HG02763 (cell line): ENCODE measurements at regions not wholly inside any gene's neighbourhood (a gene's known extent, or its start where the extent isn't known, plus 50 kb on each side); places are given as distances from the start of the nearest gene placed in this dataset.

Source experiments
- ATAC-seq: cut with Tn5 transposase; IDR thresholded peaks from one replicate; pipeline ENCODE4 v1.9.1; 2021; ENCODE audit warnings: mild to moderate bottlenecking, moderate library complexity; ENCODE audit not compliant: unreplicated experiment

DNA sequence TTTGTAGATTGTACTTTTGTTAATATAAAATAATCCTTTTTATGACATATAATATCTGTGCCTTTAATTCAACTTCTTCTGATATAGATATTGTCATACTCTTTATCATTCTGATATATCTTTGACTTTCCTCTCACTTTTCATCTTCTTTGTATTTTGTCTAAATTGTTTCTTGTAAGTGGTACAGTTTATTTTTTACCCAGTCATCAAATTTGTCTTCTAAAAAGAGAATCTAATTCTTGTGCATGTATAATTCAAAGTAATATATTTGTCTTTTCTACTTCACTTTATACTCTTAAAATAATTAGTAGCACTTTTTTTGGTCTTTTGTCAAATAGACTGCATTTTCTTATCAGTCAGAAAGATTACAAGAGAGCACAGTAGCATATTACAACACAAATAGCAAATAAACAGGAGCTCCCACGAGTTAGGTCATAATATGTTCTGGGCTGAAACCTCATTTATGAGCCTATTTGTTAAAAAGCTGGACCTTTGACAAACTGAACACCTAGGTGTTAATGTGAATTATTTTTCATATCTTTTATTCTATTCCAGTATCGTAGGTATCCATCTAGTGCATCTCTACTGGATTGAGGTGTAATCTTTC, 379.7 kb upstream of the B3GALT2 start:
- no peak for ATAC-seq

DNA sequence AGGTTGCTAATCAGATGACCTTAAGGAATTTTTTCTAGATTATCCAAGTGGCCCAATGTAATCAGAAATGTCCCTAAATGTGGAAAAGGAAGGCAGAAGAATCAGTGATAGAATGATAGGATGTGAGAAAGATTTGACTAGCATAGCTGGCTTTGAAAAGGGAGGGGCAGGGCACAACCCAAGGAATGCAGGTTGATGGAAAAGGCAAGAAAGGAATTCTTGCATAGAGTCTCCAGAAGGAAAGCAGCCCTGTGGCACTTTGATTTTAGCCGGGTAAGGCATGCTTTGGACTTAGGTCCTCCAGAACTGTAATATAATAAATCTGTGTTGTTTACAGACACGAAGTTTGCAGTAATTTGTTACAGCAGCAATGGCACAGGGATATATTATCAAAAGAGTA, 375.7 kb upstream of the B3GALT2 start:
- ATAC-seq: no peak

DNA sequence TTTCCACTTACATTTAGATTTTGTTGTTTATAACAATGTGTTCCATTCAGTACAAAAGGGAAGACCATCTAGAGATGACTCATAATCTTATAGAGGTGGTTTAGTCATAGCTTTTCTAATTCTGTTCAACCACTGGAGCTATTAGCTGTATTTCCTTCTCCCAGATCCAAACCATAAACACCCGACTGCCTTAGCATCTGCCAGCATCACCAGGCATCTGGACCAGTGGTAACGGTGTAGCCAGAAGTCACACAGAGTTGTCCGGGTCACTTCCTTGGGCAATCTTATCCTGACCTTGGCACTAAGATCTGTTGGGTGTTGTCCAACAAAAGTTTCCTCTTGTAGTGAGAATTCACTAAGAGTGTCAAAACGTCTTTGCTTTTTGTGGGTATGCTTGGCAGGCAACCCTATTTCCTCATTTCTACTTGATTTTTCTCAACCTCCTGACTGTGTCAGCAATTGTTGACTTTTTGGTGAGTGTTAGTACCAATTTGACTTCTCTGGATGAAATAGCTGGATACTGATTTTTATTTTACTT, 372.1 kb upstream of the B3GALT2 start:
- no peak for ATAC-seq

- ATAC-seq: no peak
Observed at GRCh38 chr1:193555662-193556441, 369.4 kb upstream of the B3GALT2 start.

- ATAC-seq: no peak
Observed at GRCh38 chr1:193553564-193553963, 367.2 kb upstream of the B3GALT2 start.

- no peak for ATAC-seq
Observed at GRCh38 chr1:193552274-193552673, 365.9 kb upstream of the B3GALT2 start.

DNA sequence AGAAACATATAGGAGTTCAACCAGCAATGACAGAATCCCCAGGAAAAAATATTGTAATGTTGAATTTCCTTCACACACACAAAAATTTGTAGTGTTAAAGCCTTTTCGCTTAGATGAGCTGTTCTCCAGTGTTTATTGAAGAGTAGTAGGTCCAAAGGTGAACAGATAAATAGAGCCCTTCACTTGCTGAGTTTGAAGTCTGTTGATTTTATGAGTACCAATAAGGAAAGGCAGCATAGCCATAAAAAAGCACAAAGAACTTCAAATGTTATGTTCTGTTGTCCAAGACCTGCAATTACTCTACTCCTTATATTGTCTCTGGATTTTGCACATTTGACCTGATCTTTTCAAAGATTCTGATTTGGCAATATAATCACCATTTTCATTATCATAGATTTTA, 362.7 kb upstream of the B3GALT2 start:
- no peak for ATAC-seq

GRCh38 chr1:193545171-193545570, 358.8 kb upstream of the B3GALT2 start:
- no peak for ATAC-seq

DNA sequence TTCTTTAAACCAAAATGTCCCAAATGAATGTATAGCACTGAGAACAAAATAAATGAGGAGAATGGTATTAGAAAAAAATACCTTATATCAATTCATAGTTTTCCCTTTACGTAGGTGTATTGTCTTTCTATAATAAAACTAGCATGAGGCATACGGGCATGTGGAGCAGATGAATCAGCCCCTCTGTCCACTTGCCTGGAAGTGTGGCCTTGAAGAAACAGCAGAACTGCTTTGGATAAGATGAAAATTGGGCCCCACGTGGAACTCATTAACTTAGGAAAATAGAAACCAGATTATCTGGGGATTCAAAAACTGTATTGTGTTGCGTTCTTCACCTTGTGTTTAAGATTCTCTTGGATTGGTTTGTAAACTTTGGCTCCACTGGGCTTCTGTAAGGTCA, 356.8 kb upstream of the B3GALT2 start:
- ATAC-seq: no peak

DNA sequence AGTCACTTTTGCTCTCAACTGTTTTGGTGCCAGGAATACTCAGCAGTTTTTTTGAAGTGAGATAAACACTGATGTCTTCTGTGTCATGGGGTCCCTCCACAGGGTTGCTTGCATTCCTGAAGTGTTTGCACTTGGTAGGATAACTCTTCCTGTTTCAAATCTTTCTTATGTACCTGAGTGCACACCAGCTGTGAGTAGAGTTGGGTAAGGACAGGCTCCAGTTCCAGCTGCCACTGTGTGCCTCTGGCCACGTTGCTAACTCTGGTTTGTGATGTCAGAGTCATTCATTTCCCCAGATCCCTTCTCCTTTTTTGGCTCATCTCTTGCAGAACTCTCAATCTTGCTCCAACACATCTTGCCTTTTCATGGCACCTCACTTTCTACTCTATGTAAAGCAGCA, 356.3 kb upstream of the B3GALT2 start:
- ATAC-seq: no peak

DNA sequence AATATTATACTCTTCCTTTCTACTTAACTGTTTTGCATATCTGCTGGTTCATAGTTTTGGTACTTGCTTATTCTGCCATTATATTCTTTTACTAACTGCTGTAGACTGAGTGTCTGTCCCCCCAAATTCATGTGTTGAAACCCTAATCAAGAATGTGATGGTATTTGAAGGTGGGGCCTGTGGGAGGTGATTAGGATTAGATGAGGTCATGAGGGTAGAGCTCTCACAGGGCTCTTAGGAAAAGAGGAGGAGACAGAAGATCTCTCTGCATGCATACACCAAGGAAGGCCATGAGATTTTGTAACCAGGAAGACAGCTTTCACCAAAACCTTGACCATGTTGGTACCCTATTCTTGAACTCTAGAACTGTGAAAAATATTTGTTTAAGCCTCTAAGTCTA, 354.1 kb upstream of the B3GALT2 start:
- ATAC-seq: peak; percentile 7

- peak; percentile 53 for ATAC-seq
Observed at GRCh38 chr1:193539731-193540459, 353.5 kb upstream of the B3GALT2 start.

GRCh38 chr1:193538680-193539079, 352.3 kb upstream of the B3GALT2 start:
- no peak for ATAC-seq

GRCh38 chr1:193538003-193538354, 351.6 kb upstream of the B3GALT2 start:
- ATAC-seq: no peak

DNA sequence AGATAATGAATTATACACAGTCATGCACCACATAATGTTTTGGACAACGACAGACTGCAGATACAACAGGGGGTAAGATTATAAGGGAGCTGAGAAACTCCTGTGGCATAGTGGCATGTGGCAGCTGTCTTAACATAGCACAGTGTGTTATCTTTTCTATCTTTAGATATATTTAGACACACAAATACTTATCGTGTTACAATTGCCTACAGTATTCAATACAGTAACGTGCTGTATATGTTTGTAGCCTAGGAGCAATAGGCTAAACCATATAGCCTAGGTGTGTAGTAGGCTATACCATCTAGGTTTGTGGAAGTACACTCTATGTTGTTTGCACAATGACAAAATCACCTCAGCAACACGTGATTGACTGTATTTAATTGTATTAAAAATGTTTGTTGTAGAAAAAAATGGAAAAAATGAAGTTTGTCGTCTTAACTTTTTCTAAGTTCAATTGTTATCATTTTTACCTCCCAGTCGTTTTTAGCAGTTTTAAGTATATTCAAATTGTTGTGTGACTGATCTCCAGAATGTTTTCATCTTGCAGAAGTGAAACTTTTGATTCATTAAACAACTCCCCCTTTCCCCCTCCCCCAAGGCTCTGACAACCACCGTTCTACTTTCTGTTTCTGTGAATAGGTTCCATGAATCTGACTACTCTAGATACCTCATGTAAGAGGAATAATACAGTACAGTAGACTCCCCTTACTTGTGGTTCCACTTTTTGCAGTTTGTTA, 351.0 kb upstream of the B3GALT2 start:
- peak; percentile 84 for ATAC-seq

DNA sequence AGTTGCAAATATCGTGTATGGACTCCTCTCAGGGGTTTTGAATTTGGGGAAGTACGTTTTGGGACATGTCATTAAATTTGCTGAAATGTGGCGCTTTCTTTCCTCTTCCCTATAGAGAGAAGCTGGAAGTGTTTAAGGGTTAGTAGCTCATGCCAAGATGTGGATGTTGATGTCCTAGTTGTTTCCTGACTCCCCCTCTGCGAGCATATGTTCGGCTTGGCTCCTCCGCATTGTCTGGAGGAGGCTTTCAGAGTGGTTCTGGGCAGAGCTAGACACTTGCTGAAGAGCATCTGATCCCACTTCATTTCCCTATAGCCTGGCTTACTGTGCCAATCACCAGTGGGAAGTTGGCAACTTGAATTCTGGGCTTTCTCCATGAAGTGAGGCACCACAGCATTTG, 347.4 kb upstream of the B3GALT2 start:
- no peak for ATAC-seq

GRCh38 chr1:193525917-193526710, 339.7 kb upstream of the B3GALT2 start:
- ATAC-seq: peak; percentile 54

DNA sequence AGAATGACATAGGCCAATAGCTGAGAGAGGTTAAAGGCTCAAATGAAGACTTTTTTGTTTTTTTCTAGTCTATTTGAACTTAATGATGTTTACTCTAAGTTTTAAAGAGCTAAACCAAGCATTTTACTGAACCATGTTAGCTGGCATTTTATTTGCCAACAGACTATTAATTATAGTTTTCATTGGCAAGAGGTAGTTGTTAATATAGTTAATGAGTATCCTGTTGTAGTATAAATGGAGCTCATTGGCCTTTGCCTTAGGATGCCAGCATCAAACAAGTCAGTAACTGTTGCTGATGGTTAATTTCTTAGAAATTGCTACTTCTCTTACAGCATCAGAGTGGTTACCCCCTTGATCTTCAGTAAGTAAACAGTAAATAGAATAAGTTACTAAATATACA, 339.0 kb upstream of the B3GALT2 start:
- ATAC-seq: no peak

- no peak for ATAC-seq
Observed at GRCh38 chr1:193524616-193525015, 338.2 kb upstream of the B3GALT2 start.

DNA sequence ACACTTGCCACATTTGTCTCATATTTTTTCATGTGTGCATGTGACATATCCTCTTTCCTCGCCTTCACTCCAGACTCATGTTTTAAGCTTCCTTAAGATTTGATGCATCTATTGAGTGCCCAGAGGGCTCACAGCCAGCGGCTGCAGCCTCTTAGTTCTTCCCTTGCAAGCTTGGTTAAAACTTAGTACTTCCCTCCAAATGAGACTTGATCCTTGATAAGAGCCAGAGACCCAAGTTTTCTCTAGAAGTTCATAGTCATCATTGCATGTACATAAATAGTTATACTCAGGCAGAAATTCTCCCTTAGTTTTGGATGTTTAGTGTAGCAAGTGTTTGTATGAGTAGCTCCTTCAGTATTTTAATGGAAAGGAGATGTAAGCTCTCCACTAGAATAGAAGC, 337.6 kb upstream of the B3GALT2 start:
- ATAC-seq: no peak
